PFSK-1 (cell line): ENCODE measurements at regions not wholly inside any gene's neighbourhood (a gene's known extent, or its start where the extent isn't known, plus 50 kb on each side); places are given as distances from the start of the nearest gene placed in this dataset.

ENCODE experiments used
- FOXP2 ChIP-seq: optimal IDR thresholded peaks from 2 replicates; pipeline ENCODE3; 2011; ENCODE audit warnings: borderline replicate concordance, control low read depth, inconsistent platforms; ENCODE audit not compliant: insufficient read depth; ENCODE audit errors: extremely low read length, extremely low read depth
- POLR2AphosphoS5 ChIP-seq: IDR thresholded peaks from 2 replicates; pipeline ENCODE4 v1.6.1; 2012; ENCODE audit warnings: low read depth, mild to moderate bottlenecking, control low read depth, low read length, moderate library complexity
- REST ChIP-seq, 2 experiments: IDR thresholded peaks; 2 replicates each; pipeline versions ENCODE4 v1.6.1 to v1.8.0; 2011 to 2012; ENCODE audit warnings: low read depth in 2 of 2, low read length in 2 of 2, control low read depth in 1 of 2, inconsistent platforms in 1 of 2, mild to moderate bottlenecking in 1 of 2, moderate library complexity in 1 of 2; ENCODE audit not compliant: insufficient read depth in 1 of 2
- SIN3A ChIP-seq: IDR thresholded peaks from 2 replicates; pipeline ENCODE4 v1.6.1; 2012; ENCODE audit warnings: mild to moderate bottlenecking, low read length, moderate library complexity, borderline replicate concordance; ENCODE audit not compliant: insufficient read depth
- TAF1 ChIP-seq: IDR thresholded peaks from 2 replicates; pipeline ENCODE4 v1.6.1; 2012; ENCODE audit warnings: low read length, control low read depth, borderline replicate concordance; ENCODE audit not compliant: insufficient read depth

- no peak for TF ChIP-seq SIN3A
- TF ChIP-seq POLR2AphosphoS5 = no peak
- TF ChIP-seq FOXP2 = no peak
- no peak for TF ChIP-seq REST (IDR thresholded peaks at IDR 0.05; ENCODE audit: insufficient read depth in 1 of 2, low read depth in 2 of 2, low read length in 2 of 2)
- no peak for TF ChIP-seq TAF1
Observed at GRCh38 chr13:47865883-47866282, 135.2 kb downstream of the SUCLA2 start.

GRCh38 chr13:47862841-47863240 lies 138.2 kb downstream of the SUCLA2 start:
- no peak for TF ChIP-seq FOXP2
- no peak for TF ChIP-seq TAF1
- no peak for TF ChIP-seq POLR2AphosphoS5

- TF ChIP-seq FOXP2 (no peak), TAF1 (no peak), SIN3A (no peak), REST (IDR thresholded peaks at IDR 0.05; ENCODE audit: insufficient read depth in 1 of 2, low read depth in 2 of 2, low read length in 2 of 2) (no peak), POLR2AphosphoS5 (no peak)
Observed at GRCh38 chr13:47859165-47859564, 141.9 kb downstream of the SUCLA2 start.

GRCh38 chr13:47858042-47859025 lies 142.7 kb downstream of the SUCLA2 start:
- TF ChIP-seq POLR2AphosphoS5 = no peak
- TF ChIP-seq REST (IDR thresholded peaks at IDR 0.05; ENCODE audit: insufficient read depth in 1 of 2, low read depth in 2 of 2, low read length in 2 of 2) = no peak
- no peak for TF ChIP-seq SIN3A
- TF ChIP-seq FOXP2 = no peak

- TF ChIP-seq TAF1 (no peak), SIN3A (no peak), REST (IDR thresholded peaks at IDR 0.05; ENCODE audit: insufficient read depth in 1 of 2, low read depth in 2 of 2, low read length in 2 of 2) (no peak), FOXP2 (no peak), POLR2AphosphoS5 (no peak)
Observed at GRCh38 chr13:47853236-47853635, 147.8 kb downstream of the SUCLA2 start.
